SK-N-SH (cell line): ENCODE measurements at regions not wholly inside any gene's neighbourhood (a gene's known extent, or its start where the extent isn't known, plus 50 kb on each side); places are given as distances from the start of the nearest gene placed in this dataset.

Experiments used
- CTCF ChIA-PET: fragments of 300-600, 350-600 bp; formaldehyde crosslinking; extraction: SDS; loops from one replicate; lab custom pipeline; 2021; lab: Yijun Ruan, JAX
- POLR2A ChIA-PET: fragments of 350-600 bp; sonication (Branson Sonifier 250); formaldehyde crosslinking; extraction: SDS; loops from one replicate; lab custom pipeline; 2020; ENCODE audit warnings: antibody characterized with exemption, inconsistent platforms; lab: Yijun Ruan, JAX
- DNase-seq: peaks from one replicate; pipeline ENCODE4 v3.0.0; 2012
- H2AFZ ChIP-seq: fragments of 200-600 bp; sonication (generic); 2 replicates; pipeline ENCODE4 v1.8.1; 2016; ENCODE audit warnings: antibody characterized with exemption, mild to moderate bottlenecking, low read depth
- H3F3A ChIP-seq: fragments of 200-600 bp; sonication (generic); replicated peaks from 2 replicates; pipeline ENCODE3; 2016; ENCODE audit warnings: antibody characterized with exemption, mild to moderate bottlenecking; ENCODE audit not compliant: insufficient read depth
- H3K27ac ChIP-seq, 2 experiments: fragments of 200-500 bp in 1 of 2; fragments of 200-600 bp in 1 of 2; sonication (Bioruptor generic) in 1 of 2; sonication (generic), shearing (Covaris generic) in 1 of 2; 2 replicates each; pipeline versions ENCODE4 v1.5.1 to v1.6.1; 2014 to 2016; ENCODE audit warnings: low read depth in 2 of 2, inconsistent platforms in 1 of 2, low read length in 1 of 2, mild to moderate bottlenecking in 1 of 2, mixed read lengths in 1 of 2
- H3K27me3 ChIP-seq: fragments of 200-600 bp; sonication (generic), shearing (Covaris generic); 2 replicates; pipeline ENCODE4 v1.6.1; 2016; ENCODE audit warnings: mixed run types; ENCODE audit not compliant: insufficient read depth
- H3K36me3 ChIP-seq, 2 experiments: fragments of 200-500 bp in 1 of 2; fragments of 200-600 bp in 1 of 2; sonication (Bioruptor generic) in 1 of 2; sonication (generic) in 1 of 2; replicated peaks in 1 of 2; 2 replicates each; pipeline versions ENCODE3 to v1.5.1; 2014 to 2016; ENCODE audit warnings: low read length in 1 of 2, mild to moderate bottlenecking in 1 of 2; ENCODE audit not compliant: insufficient read depth in 2 of 2, control insufficient read depth in 1 of 2
- H3K4me1 ChIP-seq, 2 experiments: fragments of 200-500 bp in 1 of 2; fragments of 200-600 bp in 1 of 2; sonication (Bioruptor generic) in 1 of 2; sonication (generic), shearing (Covaris generic) in 1 of 2; 2 replicates each; pipeline versions ENCODE4 v1.5.1 to v1.6.1; 2014 to 2016; ENCODE audit warnings: low read depth in 1 of 2, low read length in 1 of 2, mixed run types in 1 of 2; ENCODE audit not compliant: insufficient read depth in 2 of 2, control insufficient read depth in 1 of 2
- H3K4me2 ChIP-seq: fragments of 200-600 bp; sonication (generic), shearing (Covaris generic); 2 replicates; pipeline ENCODE4 v1.6.1; 2017; ENCODE audit warnings: mixed run types
- H3K4me3 ChIP-seq, 2 experiments: fragments of 200-500 bp in 1 of 2; fragments of 200-600 bp in 1 of 2; sonication (Bioruptor generic) in 1 of 2; sonication (generic), shearing (Covaris generic) in 1 of 2; 2 replicates each; pipeline versions ENCODE4 v1.5.1 to v1.8.1; 2014 to 2016; ENCODE audit warnings: low read depth in 2 of 2, inconsistent platforms in 1 of 2, low read length in 1 of 2, mild to moderate bottlenecking in 1 of 2, mixed read lengths in 1 of 2, moderate library complexity in 1 of 2
- H3K79me2 ChIP-seq: fragments of 200-600 bp; sonication (generic); 2 replicates; pipeline ENCODE4 v1.8.1; 2017; ENCODE audit warnings: mild to moderate bottlenecking; ENCODE audit not compliant: insufficient read depth
- H3K9ac ChIP-seq: fragments of 200-600 bp; sonication (generic); 2 replicates; pipeline ENCODE4 v1.6.1; 2017; ENCODE audit warnings: mixed run types
- H3K9me2 ChIP-seq: fragments of 200-600 bp; sonication (generic); 2 replicates; pipeline ENCODE4 v1.6.1; 2017; ENCODE audit warnings: mixed run types
- H3K9me3 ChIP-seq: fragments of 200-600 bp; sonication (generic); 2 replicates; pipeline ENCODE4 v1.6.1; 2017; ENCODE audit warnings: mixed run types, mild to moderate bottlenecking, moderate library complexity
- H4K20me1 ChIP-seq: fragments of 200-600 bp; sonication (generic); 2 replicates; pipeline ENCODE4 v1.6.1; 2017; ENCODE audit warnings: mild to moderate bottlenecking, mixed run types; ENCODE audit not compliant: insufficient read depth
- CHD2 ChIP-seq: fragments of 150-350 bp; IDR thresholded peaks from 2 replicates; pipeline ENCODE4 v1.6.1; 2018; ENCODE audit warnings: low read length; ENCODE audit not compliant: partially characterized antibody
- CTCF ChIP-seq: fragments of 200-600 bp; sonication (generic); IDR thresholded peaks from 2 replicates; pipeline ENCODE4 v1.6.1; 2017; ENCODE audit warnings: antibody characterized with exemption, mild to moderate bottlenecking, moderate library complexity
- EP300 ChIP-seq, 2 experiments: IDR thresholded peaks; 2 replicates each; pipeline versions ENCODE4 v1.4.0 to v1.6.1; 2012; ENCODE audit warnings: borderline replicate concordance in 1 of 2, low read depth in 1 of 2, low read length in 1 of 2
- EZH2phosphoT487 ChIP-seq: fragments of 200-600 bp; sonication (generic); IDR thresholded peaks from 2 replicates; pipeline ENCODE4 v1.6.1; 2017; ENCODE audit warnings: low read depth, mixed run types, mild to moderate bottlenecking, antibody characterized with exemption, moderate library complexity, borderline replicate concordance
- FOSL2 ChIP-seq: IDR thresholded peaks from 2 replicates; pipeline ENCODE4 v1.4.0; 2012; ENCODE audit warnings: low read depth, mild to moderate bottlenecking, moderate library complexity, borderline replicate concordance
- FOXJ3 ChIP-seq: sonication (generic); formaldehyde crosslinking; IDR thresholded peaks from 2 replicates; pipeline ENCODE4 v1.5.1; 2020; ENCODE audit warnings: mild to moderate bottlenecking, missing genetic modification reagents
- JUND ChIP-seq: IDR thresholded peaks from 2 replicates; pipeline ENCODE4 v1.4.0; 2012
- MXI1 ChIP-seq: IDR thresholded peaks from 2 replicates; pipeline ENCODE4 v1.6.1; 2012; ENCODE audit warnings: mild to moderate bottlenecking, low read depth, low read length, improper control_type of control experiment
- NFIC ChIP-seq: IDR thresholded peaks from 2 replicates; pipeline ENCODE4 v1.4.0; 2012; ENCODE audit warnings: borderline replicate concordance
- NRF1 ChIP-seq: IDR thresholded peaks from 2 replicates; pipeline ENCODE4 v1.6.1; 2012; ENCODE audit warnings: low read depth, mild to moderate bottlenecking, low read length
- POLR2AphosphoS5 ChIP-seq: IDR thresholded peaks from 2 replicates; pipeline ENCODE4 v1.6.1; 2012; ENCODE audit warnings: low read depth, low read length
- RCOR1 ChIP-seq: fragments of 150-350 bp; IDR thresholded peaks from 2 replicates; pipeline ENCODE4 v1.6.1; 2017; ENCODE audit warnings: antibody characterized with exemption, low read length
- REST ChIP-seq: IDR thresholded peaks from 2 replicates; pipeline ENCODE4 v1.6.1; 2012; ENCODE audit warnings: mild to moderate bottlenecking, low read depth, low read length, moderate library complexity
- RFX5 ChIP-seq: IDR thresholded peaks from 2 replicates; pipeline ENCODE4 v1.6.1; 2012; ENCODE audit warnings: mild to moderate bottlenecking, improper control_type of control experiment, low read length
- SMC3 ChIP-seq: IDR thresholded peaks from 2 replicates; pipeline ENCODE4 v1.6.1; 2012; ENCODE audit warnings: low read depth, low read length, improper control_type of control experiment
- TAF1 ChIP-seq: IDR thresholded peaks from 2 replicates; pipeline ENCODE4 v1.6.1; 2012; ENCODE audit warnings: low read depth, mild to moderate bottlenecking, low read length, moderate library complexity, borderline replicate concordance
- TCF12 ChIP-seq: IDR thresholded peaks from 2 replicates; pipeline ENCODE4 v1.4.0; 2012
- USF2 ChIP-seq: fragments of 150-350 bp; IDR thresholded peaks from 2 replicates; pipeline ENCODE4 v1.6.1; 2017; ENCODE audit warnings: antibody characterized with exemption, low read length, low read depth, borderline replicate concordance
- YY1 ChIP-seq: IDR thresholded peaks from 2 replicates; pipeline ENCODE4 v1.4.0; 2012; ENCODE audit warnings: low read depth, mild to moderate bottlenecking
- WGBS: methylation state at CpG from one replicate; pipeline ENCODE4 v1.1.6; 2017; ENCODE audit warnings: low lambda C conversion rate; 5-methylcytosine and 5-hydroxymethylcytosine counted together
- TF ChIP-seq, protein P1 (sequence below): IDR thresholded peaks from 2 replicates; pipeline ENCODE4; 2012

- CTCF ChIA-PET, result interaction anchor here (0.6 kb wide), 1 partner anchor 1042 kb away, joined by 3 read pairs; no protein-coding TSS in a partner anchor
- Histone ChIP-seq H3K27ac (no peak overlapping the region), H3K4me3 (no peak overlapping the region), H3K4me1 (no peaks in the 10 kb centered on the region; a peak in 1 of 4 replicates), H3K36me3 (no peaks in the 10 kb centered on the region), H3K9ac (no peak overlapping the region), H3K9me2 (no peaks in the 10 kb centered on the region), H3K4me2 (no peak overlapping the region), H3F3A (no peaks in the 10 kb centered on the region), H3K9me3 (no peaks in the 10 kb centered on the region), H2AFZ (no peak overlapping the region), H4K20me1 (no peaks in the 10 kb centered on the region), H3K27me3 (no peaks in the 10 kb centered on the region), H3K79me2 (no peaks in the 10 kb centered on the region)
- no peak for DNase-seq
- POLR2A ChIA-PET, result no interaction called here
- 46% methylated on average over 2 of the region's 2 CpGs for WGBS
- no peak for TF ChIP-seq RFX5
- TF ChIP-seq TAF1, result no peak
- TF ChIP-seq, protein P1, sequence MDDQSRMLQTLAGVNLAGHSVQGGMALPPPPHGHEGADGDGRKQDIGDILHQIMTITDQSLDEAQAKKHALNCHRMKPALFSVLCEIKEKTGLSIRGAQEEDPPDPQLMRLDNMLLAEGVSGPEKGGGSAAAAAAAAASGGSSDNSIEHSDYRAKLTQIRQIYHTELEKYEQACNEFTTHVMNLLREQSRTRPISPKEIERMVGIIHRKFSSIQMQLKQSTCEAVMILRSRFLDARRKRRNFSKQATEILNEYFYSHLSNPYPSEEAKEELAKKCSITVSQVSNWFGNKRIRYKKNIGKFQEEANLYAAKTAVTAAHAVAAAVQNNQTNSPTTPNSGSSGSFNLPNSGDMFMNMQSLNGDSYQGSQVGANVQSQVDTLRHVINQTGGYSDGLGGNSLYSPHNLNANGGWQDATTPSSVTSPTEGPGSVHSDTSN, result no peak
- TF ChIP-seq JUND, result no peak
- no peak for TF ChIP-seq YY1
- no peak for TF ChIP-seq EZH2phosphoT487
- no peak for TF ChIP-seq SMC3
- TF ChIP-seq RCOR1, result no peak
- no peak for TF ChIP-seq NFIC
- TF ChIP-seq CHD2, result no peak
- TF ChIP-seq FOXJ3 (CRISPR knock-in tag), result no peak
- TF ChIP-seq MXI1, result no peak
Measured at GRCh38 chr4:144589512-144589911, 56.4 kb upstream of the HHIP start.

DNA sequence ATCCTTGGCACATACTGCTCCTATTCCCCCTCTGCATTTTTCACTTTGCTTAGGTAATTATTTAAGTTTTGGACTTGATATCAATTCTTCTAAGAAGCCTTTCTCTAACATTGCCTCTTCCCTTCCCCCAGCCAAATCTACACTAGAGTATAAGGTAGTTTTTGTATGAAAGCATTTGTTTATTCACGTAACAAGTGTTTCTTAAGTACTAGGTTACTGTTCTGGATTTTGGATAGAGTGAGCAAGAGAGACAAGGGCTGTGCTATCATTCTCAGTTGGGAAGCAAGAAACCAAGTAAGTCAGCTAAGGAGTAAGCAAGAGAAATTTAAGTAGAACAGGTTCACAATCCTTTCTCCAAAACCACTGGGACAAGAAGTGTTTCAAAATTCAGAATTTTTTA lies 55.9 kb upstream of the HHIP start:
- H3K9me2 ChIP-seq, result no peaks in the 10 kb centered on the region
- H3K4me1 ChIP-seq, result no peaks in the 10 kb centered on the region; a peak in 1 of 4 replicates
- no peaks in the 10 kb centered on the region for H3K27me3 ChIP-seq
- H3K36me3 ChIP-seq, result no peaks in the 10 kb centered on the region
- H4K20me1 ChIP-seq, result no peaks in the 10 kb centered on the region
- no peaks in the 10 kb centered on the region for H3F3A ChIP-seq
- H2AFZ ChIP-seq, result no peak overlapping the region
- no peak overlapping the region for H3K27ac ChIP-seq
- no peak for DNase-seq
- H3K9me3 ChIP-seq, result no peaks in the 10 kb centered on the region
- 89% methylated on average over 1 of the region's 1 CpG for WGBS
- H3K4me2 ChIP-seq, result no peak overlapping the region
- ChIA-PET POLR2A (no interaction called here), CTCF (no interaction called here)
- no peak overlapping the region for H3K4me3 ChIP-seq
- no peak overlapping the region for H3K9ac ChIP-seq
- no peaks in the 10 kb centered on the region for H3K79me2 ChIP-seq
- TF ChIP-seq FOSL2 (no peak), USF2 (no peak), POLR2AphosphoS5 (no peak), FOXJ3 (CRISPR knock-in tag) (no peak), CTCF (no peak), NRF1 (no peak), EZH2phosphoT487 (no peak), NFIC (no peak), TCF12 (no peak), EP300 (IDR thresholded peaks at IDR 0.05; ENCODE audit: borderline replicate concordance in 1 of 2, low read depth in 1 of 2, low read length in 1 of 2) (no peak), RFX5 (no peak), REST (no peak)
- TF ChIP-seq, protein P1, result no peak
